Gastrocnemius medialis (tissue), 4 donors: ENCODE measurements at regions not wholly inside any gene's neighbourhood (a gene's known extent, or its start where the extent isn't known, plus 50 kb on each side); places are given as distances from the start of the nearest gene placed in this dataset.

Experiments used
- ATAC-seq, 2 donors: fragments of 150-250 bp; one replicate each; pipeline ENCODE4 v1.9.1; 2016
- DNase-seq, 2 donors: peaks; one replicate each; pipeline ENCODE4 v3.0.0-alpha.2; 2019
- H3K27ac ChIP-seq, 4 donors: fragments of 200-600 bp; sonication (generic); 1 replicate in 1 of 4; 2 replicates in 3 of 4; pipeline ENCODE4 v1.5.1; 2016 to 2018; ENCODE audit warnings: mild to moderate bottlenecking in 2 of 4, moderate library complexity in 1 of 4
- H3K27me3 ChIP-seq, 3 donors: fragments of 200-600 bp; sonication (generic) in 2 of 3; 1 replicate in 1 of 3; 2 replicates in 2 of 3; pipeline versions ENCODE4 v1.5.1 to v1.6.0; 2016 to 2019; ENCODE audit warnings: mild to moderate bottlenecking in 1 of 3, moderate library complexity in 1 of 3
- H3K36me3 ChIP-seq, 2 donors: fragments of 200-600 bp; sonication (generic) in 1 of 2; one replicate each; pipeline ENCODE4 v1.5.1; 2017 to 2018
- H3K4me1 ChIP-seq, 2 donors: fragments of 200-600 bp; sonication (generic) in 1 of 2; one replicate each; pipeline ENCODE4 v1.5.1; 2016 to 2017; ENCODE audit warnings: mild to moderate bottlenecking in 2 of 2
- H3K4me3 ChIP-seq, 4 donors: fragments of 200-600 bp; sonication (generic) in 3 of 4; 1 replicate in 1 of 4; 2 replicates in 3 of 4; pipeline ENCODE4 v1.5.1; 2016 to 2019; ENCODE audit warnings: mild to moderate bottlenecking in 2 of 4
- H3K9me3 ChIP-seq, 3 donors: fragments of 200-600 bp; sonication (generic) in 2 of 3; 1 replicate in 1 of 3; 2 replicates in 2 of 3; pipeline ENCODE4 v1.5.1; 2016 to 2019
- CTCF ChIP-seq, 5 experiments: fragments of 450-650 bp in 3 of 5; fragments of 200-600 bp in 2 of 5; sonication (generic) in 2 of 5; IDR thresholded peaks in 4 of 5; conservative IDR thresholded peaks in 1 of 5; 1 replicate in 4 of 5; 2 replicates in 1 of 5; pipeline ENCODE4 v1.5.1; 2016 to 2019; ENCODE audit warnings: antibody characterized with exemption in 5 of 5, mild to moderate bottlenecking in 3 of 5, moderate library complexity in 3 of 5
- POLR2A ChIP-seq, 2 donors: fragments of 450-650 bp; IDR thresholded peaks; one replicate each; pipeline ENCODE4 v1.6.1; 2017; ENCODE audit warnings: antibody characterized with exemption in 2 of 2, mild to moderate bottlenecking in 2 of 2, moderate library complexity in 2 of 2
- in situ Hi-C, 4 donors: fragments of 200-750 bp; cut with MboI; loops; one replicate each; pipeline versions ENCODE4 v1.15.0 to v1.8.0; 2017; ENCODE audit warnings: low sequenced_read_pairs in 4 of 4
- intact Hi-C: fragments of 100-400 bp; cut with DNase I; formaldehyde crosslinking; loops from one replicate; pipeline ENCODE4 v1.15.1; 2023; ENCODE audit warnings: low total_unique reads

- Histone ChIP-seq H3K4me3 (no peak overlapping the region), H3K9me3 (no peaks in the 10 kb centered on the region), H3K27me3 (no peaks in the 10 kb centered on the region), H3K36me3 (no peaks in the 10 kb centered on the region), H3K27ac (no peak overlapping the region), H3K4me1 (no peaks in the 10 kb centered on the region)
- DNase-seq: no peak
- TF ChIP-seq POLR2A (IDR thresholded peaks at IDR 0.05) (no peak), CTCF (IDR thresholded peaks at IDR 0.05 in 4 of 5, conservative IDR thresholded peaks at IDR 0.05 in 1 of 5) (no peak)
- in situ Hi-C loops (no loop called here), intact Hi-C loops (no loop called here)
- no peak for ATAC-seq
Measured at GRCh38 chr2:37820471-37820986, 104.6 kb upstream of the RMDN2 start.

- DNase-seq: no peak
- in situ Hi-C loops: loop anchor here in 1 of 4 donors (25.0 kb wide), 1 partner anchor 288 kb away; no protein-coding TSS in a partner anchor
- H3K27ac ChIP-seq: no peak overlapping the region
- TF ChIP-seq POLR2A (IDR thresholded peaks at IDR 0.05) (no peak), CTCF (IDR thresholded peaks at IDR 0.05 in 4 of 5, conservative IDR thresholded peaks at IDR 0.05 in 1 of 5) (no peak)
- H3K9me3 ChIP-seq: no peaks in the 10 kb centered on the region
- no peak for ATAC-seq
- no peak overlapping the region for H3K4me3 ChIP-seq
- no peaks in the 10 kb centered on the region for H3K36me3 ChIP-seq
- no peaks in the 10 kb centered on the region for H3K27me3 ChIP-seq
- peaks cover 15 to 23% of the 10 kb centered on the region in 2 donors for H3K4me1 ChIP-seq
- intact Hi-C loops: loop anchor here (5.0 kb wide), 2 partner anchors 173 to 238 kb away; no protein-coding TSS in a partner anchor
Measured at GRCh38 chr2:37825586-37825985, 99.5 kb upstream of the RMDN2 start.

DNA sequence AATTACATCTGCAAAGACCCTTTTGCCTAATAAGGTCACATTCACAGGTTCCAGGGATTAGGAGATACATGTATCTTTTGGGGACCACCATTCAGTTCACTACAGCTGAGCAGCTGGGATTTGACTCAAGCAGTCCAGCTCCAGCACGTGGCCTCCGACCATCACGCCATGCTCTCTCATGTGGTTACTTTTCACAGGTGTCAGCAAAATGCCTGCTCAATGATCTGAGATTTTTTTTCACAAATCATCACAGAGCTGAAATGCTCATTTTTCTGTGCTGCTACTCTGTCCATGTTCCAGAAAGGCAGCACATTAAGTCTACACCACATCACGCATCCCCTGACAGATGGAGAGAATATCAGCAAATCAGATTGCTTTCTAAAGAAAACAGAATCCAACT, 98.5 kb upstream of the RMDN2 start:
- in situ Hi-C loops: loop anchor here in 1 of 4 donors (25.0 kb wide), 1 partner anchor 289 kb away; no protein-coding TSS in a partner anchor
- Histone ChIP-seq H3K4me3 (no peak overlapping the region), H3K9me3 (no peaks in the 10 kb centered on the region), H3K4me1 (peaks cover 15 to 23% of the 10 kb centered on the region in 2 donors), H3K27ac (no peak overlapping the region), H3K36me3 (no peaks in the 10 kb centered on the region), H3K27me3 (no peaks in the 10 kb centered on the region)
- intact Hi-C loops: loop anchor here (2.0 to 5.0 kb wide), 3 partner anchors 154 to 239 kb away; no protein-coding TSS in a partner anchor
- TF ChIP-seq POLR2A (IDR thresholded peaks at IDR 0.05): no peak
- no peak for TF ChIP-seq CTCF (IDR thresholded peaks at IDR 0.05 in 4 of 5, conservative IDR thresholded peaks at IDR 0.05 in 1 of 5)
- ATAC-seq (no peak), DNase-seq (no peak)

DNA sequence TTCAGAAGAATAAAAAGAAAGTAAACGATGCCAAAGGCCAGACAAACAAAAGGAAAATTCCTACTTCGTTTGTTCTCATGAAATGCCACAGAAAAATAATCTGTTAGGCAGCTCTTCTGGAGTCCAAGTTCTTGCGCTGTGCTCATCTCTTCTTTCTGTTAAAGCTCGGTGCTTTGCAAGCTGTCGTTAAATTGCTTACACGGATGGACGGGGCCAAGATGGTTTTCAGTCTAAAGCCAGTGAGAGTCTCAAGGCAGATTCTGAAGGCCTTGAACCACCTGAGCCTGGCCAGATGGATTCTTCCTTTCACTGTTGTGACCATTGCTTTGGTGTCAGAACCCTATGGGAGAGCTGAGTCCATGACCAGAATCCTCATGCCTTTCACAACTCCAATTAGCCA, 97.6 kb upstream of the RMDN2 start:
- ATAC-seq: peak in 1 of 2 donors; percentile 20
- intact Hi-C loops: loop anchor here (2.0 to 5.0 kb wide), 3 partner anchors 155 to 240 kb away; no protein-coding TSS in a partner anchor
- in situ Hi-C loops: loop anchor here in 1 of 4 donors (25.0 kb wide), 1 partner anchor 290 kb away; no protein-coding TSS in a partner anchor

More for the DNA sequence above, 97.6 kb upstream of the RMDN2 start:
- TF ChIP-seq CTCF (IDR thresholded peaks at IDR 0.05 in 4 of 5, conservative IDR thresholded peaks at IDR 0.05 in 1 of 5) (no peak), POLR2A (IDR thresholded peaks at IDR 0.05) (no peak)
- DNase-seq: no peak
- Histone ChIP-seq H3K9me3 (no peaks in the 10 kb centered on the region), H3K4me1 (peaks cover 15 to 23% of the 10 kb centered on the region in 2 donors), H3K4me3 (no peak overlapping the region), H3K36me3 (no peaks in the 10 kb centered on the region), H3K27me3 (no peaks in the 10 kb centered on the region), H3K27ac (peak overlapping the region in 3 of 4 donors; percentile 47 to 67 (median 62))
